Retinal pigment epithelial cell (primary cell): ENCODE measurements at regions not wholly inside any gene's neighbourhood (a gene's known extent, or its start where the extent isn't known, plus 50 kb on each side); places are given as distances from the start of the nearest gene placed in this dataset.

Experiments
- DNase-seq: peaks from one replicate; pipeline ENCODE4 v3.0.0-alpha.2; 2010; ENCODE audit warnings: low read depth
- H3K4me3 ChIP-seq: 2 replicates; pipeline ENCODE4 v1.5.1; 2011; ENCODE audit warnings: mild to moderate bottlenecking, low read length, control low read depth, moderate library complexity
- TF ChIP-seq, protein P1 (sequence below): conservative IDR thresholded peaks from 2 replicates; pipeline ENCODE4 v1.5.1; 2011; ENCODE audit warnings: low read depth, low read length, control low read depth, inconsistent platforms

DNA sequence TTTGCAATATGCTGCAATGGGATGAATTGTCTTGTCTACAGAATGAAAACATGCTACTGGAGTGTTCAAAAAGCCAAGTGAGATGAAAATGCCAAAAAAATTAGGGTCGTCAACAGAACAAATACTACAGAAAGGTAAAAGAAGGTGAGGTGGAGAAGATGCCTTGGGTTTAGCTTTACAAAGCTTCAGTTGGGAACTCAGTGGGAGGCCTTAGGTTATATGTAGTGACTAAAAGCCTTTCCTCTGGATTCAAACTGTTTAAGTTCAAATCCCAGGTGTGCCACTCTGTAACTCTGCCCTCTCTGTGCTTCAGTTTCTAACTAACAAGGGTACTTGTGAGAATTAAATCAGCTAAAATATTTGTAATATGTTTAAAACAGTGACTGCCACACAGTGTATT is 84.9 kb upstream of the PDE3A start:
- no peak overlapping the region for H3K4me3 ChIP-seq
- DNase-seq, result no peak
- TF ChIP-seq, protein P1, sequence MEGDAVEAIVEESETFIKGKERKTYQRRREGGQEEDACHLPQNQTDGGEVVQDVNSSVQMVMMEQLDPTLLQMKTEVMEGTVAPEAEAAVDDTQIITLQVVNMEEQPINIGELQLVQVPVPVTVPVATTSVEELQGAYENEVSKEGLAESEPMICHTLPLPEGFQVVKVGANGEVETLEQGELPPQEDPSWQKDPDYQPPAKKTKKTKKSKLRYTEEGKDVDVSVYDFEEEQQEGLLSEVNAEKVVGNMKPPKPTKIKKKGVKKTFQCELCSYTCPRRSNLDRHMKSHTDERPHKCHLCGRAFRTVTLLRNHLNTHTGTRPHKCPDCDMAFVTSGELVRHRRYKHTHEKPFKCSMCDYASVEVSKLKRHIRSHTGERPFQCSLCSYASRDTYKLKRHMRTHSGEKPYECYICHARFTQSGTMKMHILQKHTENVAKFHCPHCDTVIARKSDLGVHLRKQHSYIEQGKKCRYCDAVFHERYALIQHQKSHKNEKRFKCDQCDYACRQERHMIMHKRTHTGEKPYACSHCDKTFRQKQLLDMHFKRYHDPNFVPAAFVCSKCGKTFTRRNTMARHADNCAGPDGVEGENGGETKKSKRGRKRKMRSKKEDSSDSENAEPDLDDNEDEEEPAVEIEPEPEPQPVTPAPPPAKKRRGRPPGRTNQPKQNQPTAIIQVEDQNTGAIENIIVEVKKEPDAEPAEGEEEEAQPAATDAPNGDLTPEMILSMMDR, result no peak

DNA sequence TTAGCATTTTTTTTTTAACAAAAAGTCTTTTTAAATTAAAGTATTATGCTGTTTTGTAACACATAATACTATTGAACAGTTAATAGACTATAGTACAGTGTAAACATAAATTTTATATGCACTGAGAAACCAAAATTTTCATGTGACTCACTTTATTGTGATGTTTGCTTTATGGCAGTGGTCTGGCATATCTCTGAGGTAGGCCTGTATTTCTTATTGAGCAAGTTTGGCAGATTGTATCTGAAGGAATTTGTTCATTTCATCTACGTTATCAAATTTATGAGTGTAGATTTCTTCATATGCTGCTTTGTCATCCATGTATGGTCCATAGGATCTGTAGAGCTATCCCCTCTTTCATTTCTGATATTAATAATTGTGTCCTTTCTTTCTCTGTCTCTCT is 78.8 kb upstream of the PDE3A start:
- no peak overlapping the region for H3K4me3 ChIP-seq
- no peak for DNase-seq
- TF ChIP-seq, protein P1, result no peak

DNA sequence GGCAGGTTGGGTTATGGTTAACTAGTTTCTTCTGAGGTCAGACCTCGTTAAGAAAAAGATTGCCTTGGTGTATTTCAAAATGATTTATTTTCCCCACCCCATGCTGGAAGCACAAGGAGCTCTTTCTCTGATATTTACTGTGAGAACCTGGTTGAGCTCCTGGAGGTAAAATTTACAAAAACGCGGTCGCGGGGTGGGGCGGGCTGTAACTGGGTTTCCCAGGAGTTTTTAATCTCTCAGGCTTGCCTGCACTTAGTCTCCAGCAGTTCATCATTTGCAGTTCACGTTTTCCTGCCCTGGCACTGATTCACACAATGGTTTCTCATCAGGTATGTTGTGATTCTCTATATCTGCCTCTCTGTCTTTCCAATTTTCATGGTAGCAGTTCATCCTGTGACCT is 67.9 kb upstream of the PDE3A start:
- TF ChIP-seq, protein P1, result no peak
- H3K4me3 ChIP-seq, result no peak overlapping the region
- no peak for DNase-seq

DNA sequence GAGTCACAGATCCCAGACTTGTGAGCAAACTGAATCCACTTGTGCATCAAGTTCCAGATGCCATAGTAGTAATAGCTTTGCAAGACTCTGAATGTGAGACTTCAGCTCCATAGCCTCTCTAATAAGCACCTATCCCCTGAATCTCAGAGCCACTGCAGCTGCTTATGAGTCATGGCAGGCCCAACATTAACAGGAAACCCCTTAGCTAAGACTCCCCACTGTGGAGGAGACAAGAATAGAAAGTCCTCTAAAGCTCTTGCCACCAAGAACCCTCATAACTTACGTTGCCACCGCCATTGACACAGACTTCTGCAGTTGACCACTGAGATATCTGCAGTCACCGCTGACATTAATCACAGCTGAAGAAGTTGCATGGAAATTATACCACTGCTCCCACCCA is 62.9 kb upstream of the PDE3A start:
- no peak for DNase-seq
- TF ChIP-seq, protein P1, result no peak
- no peak overlapping the region for H3K4me3 ChIP-seq

DNA sequence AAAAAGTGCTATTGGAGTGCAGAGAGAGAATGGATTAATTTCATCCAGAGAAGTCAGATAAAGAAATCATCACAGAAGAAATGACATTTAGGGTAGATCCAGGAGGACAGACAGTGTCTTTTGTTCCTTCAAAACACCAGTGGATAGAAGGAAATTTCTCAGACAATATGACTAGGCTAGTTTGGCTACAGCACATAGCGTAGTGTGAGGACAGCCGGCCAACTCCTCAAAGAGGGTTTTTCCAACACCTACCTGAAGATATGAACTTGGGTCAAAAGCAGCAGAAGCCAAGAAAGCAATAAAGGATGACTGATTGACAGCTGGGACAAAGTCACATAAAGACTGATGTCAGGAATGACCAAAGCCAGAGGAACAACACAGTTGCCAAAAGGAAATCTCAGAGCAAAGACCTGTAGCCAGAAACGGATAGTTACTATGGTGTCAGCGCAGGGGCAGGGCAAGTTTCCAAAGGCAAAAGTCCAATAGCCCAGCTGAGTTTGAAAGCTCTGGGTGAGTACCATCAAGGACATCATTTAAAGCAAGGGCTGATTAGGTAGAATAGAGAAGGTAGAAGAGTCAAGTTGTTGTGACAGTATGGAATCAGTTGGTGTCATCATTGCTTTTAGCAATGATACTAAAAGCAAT is 58.7 kb upstream of the PDE3A start:
- TF ChIP-seq, protein P1, result no peak
- DNase-seq, result no peak
- H3K4me3 ChIP-seq, result no peak overlapping the region

DNA sequence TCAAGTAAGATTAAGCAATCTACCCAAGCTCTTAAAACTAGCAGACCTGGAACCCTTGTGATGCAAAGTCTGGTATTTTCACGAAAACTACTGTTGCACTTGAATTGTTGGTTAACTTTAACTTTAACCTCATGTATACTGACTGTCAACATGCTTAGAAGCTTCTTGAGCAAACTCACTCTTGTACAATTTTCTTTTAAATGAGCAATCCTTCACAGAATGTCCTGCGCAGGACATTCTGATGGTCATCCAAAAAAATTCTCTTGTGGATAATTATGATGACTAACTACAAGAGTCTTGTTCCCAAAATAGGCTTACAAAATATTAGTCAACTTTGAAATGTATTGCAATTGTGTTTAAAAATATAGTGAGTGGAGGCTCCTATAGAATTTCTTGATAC is 54.0 kb upstream of the PDE3A start:
- TF ChIP-seq, protein P1, result no peak

DNA sequence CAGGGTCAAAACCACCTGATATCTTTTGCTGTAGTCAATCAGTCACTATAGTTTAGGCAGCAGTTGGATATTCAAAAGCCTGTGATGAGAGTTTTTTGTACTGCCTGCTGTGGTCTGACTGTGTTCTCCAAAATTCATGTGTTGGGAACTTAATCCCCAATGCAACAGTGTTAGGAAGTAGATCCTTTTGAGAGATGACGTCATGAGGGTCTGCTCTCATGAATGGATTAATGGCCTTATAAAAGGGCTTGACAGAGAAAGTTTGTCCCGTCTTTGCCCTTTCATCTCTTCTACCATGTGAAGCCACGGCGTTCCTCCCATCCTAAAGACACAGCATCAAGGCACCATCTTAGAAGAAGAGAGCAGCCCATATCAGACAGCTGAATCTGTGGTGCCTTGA is 50.8 kb upstream of the PDE3A start:
- no peak for DNase-seq
- TF ChIP-seq, protein P1, result no peak
- no peak overlapping the region for H3K4me3 ChIP-seq

More for the DNA sequence above, 54.0 kb upstream of the PDE3A start:
- DNase-seq, result no peak
- no peak overlapping the region for H3K4me3 ChIP-seq
